Panc1 (cell line): ENCODE measurements at regions not wholly inside any gene's neighbourhood (a gene's known extent, or its start where the extent isn't known, plus 50 kb on each side); places are given as distances from the start of the nearest gene placed in this dataset.

ENCODE experiments used
- ATAC-seq: fragments of 200-7000 bp; cut with Tn5 transposase; 2 replicates; pipeline ENCODE4 v1.9.1; 2020; ENCODE audit warnings: mild to moderate bottlenecking, moderate library complexity
- BruUV-seq: library from RNA; stranded (reverse); fragments of 400-500 nt; replicated peaks from 2 replicates; lab custom pipeline; 2021; lab: Mats Ljungman, UMichigan
- CTCF ChIA-PET: fragments of 300-600 bp; sonication (Branson Sonifier 250); formaldehyde crosslinking; loops from one replicate; lab custom pipeline; 2022; ENCODE audit warnings: antibody characterized with exemption; lab: Charles Lee
- POLR2A ChIA-PET: fragments of 300-600 bp; sonication (Branson Sonifier 250); formaldehyde crosslinking; loops from one replicate; lab custom pipeline; 2022; ENCODE audit warnings: antibody characterized with exemption; lab: Charles Lee
- DNase-seq: peaks from one replicate; pipeline ENCODE4 v3.0.0-alpha.2; 2010; ENCODE audit warnings: low read depth, low spot score
- H3K27ac ChIP-seq: 2 replicates; pipeline ENCODE4 v1.5.1; 2011; ENCODE audit warnings: mild to moderate bottlenecking, low read length, inconsistent platforms
- H3K27me3 ChIP-seq: fragments of 200-500 bp; sonication (Bioruptor generic); 2 replicates; pipeline ENCODE4 v1.6.0; 2014; ENCODE audit warnings: low read length, inconsistent platforms; ENCODE audit not compliant: control insufficient read depth, insufficient read depth
- H3K36me3 ChIP-seq: fragments of 200-500 bp; sonication (Bioruptor generic); 2 replicates; pipeline ENCODE4 v1.5.1; 2014; ENCODE audit warnings: inconsistent platforms, mild to moderate bottlenecking, low read length, moderate library complexity; ENCODE audit not compliant: control insufficient read depth, insufficient read depth
- H3K4me1 ChIP-seq: 2 replicates; pipeline ENCODE4 v1.5.1; 2011; ENCODE audit warnings: inconsistent platforms, mild to moderate bottlenecking, low read length, moderate library complexity; ENCODE audit not compliant: control insufficient read depth, insufficient read depth
- H3K4me3 ChIP-seq, 2 experiments: 2 replicates each; pipeline ENCODE4 v1.5.1; 2011 to 2012; ENCODE audit warnings: low read depth in 2 of 2, low read length in 2 of 2, mild to moderate bottlenecking in 2 of 2, inconsistent platforms in 1 of 2, moderate library complexity in 1 of 2
- H3K9me3 ChIP-seq: fragments of 200-500 bp; sonication (Bioruptor generic); 2 replicates; pipeline ENCODE4 v1.5.1; 2014; ENCODE audit warnings: low read depth, mild to moderate bottlenecking, inconsistent platforms, low read length, moderate library complexity; ENCODE audit not compliant: control insufficient read depth, insufficient read depth
- CTCF ChIP-seq: fragments of 450-650 bp; IDR thresholded peaks from 2 replicates; pipeline ENCODE4 v1.5.1; 2017; ENCODE audit warnings: mild to moderate bottlenecking
- POLR2AphosphoS5 ChIP-seq: IDR thresholded peaks from 2 replicates; pipeline ENCODE4 v1.6.1; 2012; ENCODE audit warnings: mild to moderate bottlenecking, low read depth, low read length, moderate library complexity
- REST ChIP-seq, 2 experiments: IDR thresholded peaks; 2 replicates each; pipeline ENCODE4 v1.6.1; 2011 to 2012; ENCODE audit warnings: low read depth in 2 of 2, control low read depth in 1 of 2, low read length in 1 of 2, mild to moderate bottlenecking in 1 of 2, moderate library complexity in 1 of 2; ENCODE audit not compliant: insufficient read depth in 1 of 2
- SIN3A ChIP-seq: IDR thresholded peaks from 2 replicates; pipeline ENCODE4 v1.6.1; 2012; ENCODE audit warnings: low read depth, mild to moderate bottlenecking, low read length, moderate library complexity, borderline replicate concordance; ENCODE audit not compliant: insufficient read depth
- TCF7L2 ChIP-seq: IDR thresholded peaks from 2 replicates; pipeline ENCODE4 v1.6.1; 2011; ENCODE audit warnings: mild to moderate bottlenecking, low read depth, low read length, inconsistent platforms
- in situ Hi-C: cut with HindIII; loops from 2 replicates; pipeline ENCODE4 v1.10.0; 2016; ENCODE audit warnings: low sequenced_read_pairs, low pct_unique_long_range_greater_than_20kb
- intact Hi-C: fragments of 100-400 bp; cut with micrococcal nuclease; formaldehyde crosslinking; loops from one replicate; pipeline ENCODE4 v1.10.0; 2022; ENCODE audit not compliant: unreplicated experiment

- ChIA-PET POLR2A (interaction anchor here (0.6 kb wide), 1 partner anchor 772 kb away, joined by 8 read pairs; no protein-coding TSS in a partner anchor), CTCF (no interaction called here)
- ATAC-seq (no peak), DNase-seq (no peak)
- Histone ChIP-seq H3K27ac (no peak overlapping the region), H3K9me3 (no peaks in the 10 kb centered on the region), H3K4me3 (no peak overlapping the region), H3K36me3 (no peaks in the 10 kb centered on the region), H3K27me3 (no peaks in the 10 kb centered on the region), H3K4me1 (no peaks in the 10 kb centered on the region)
- no peak for TF ChIP-seq CTCF
- no peak for TF ChIP-seq REST (IDR thresholded peaks at IDR 0.05; ENCODE audit: insufficient read depth in 1 of 2, low read depth in 2 of 2, low read length in 1 of 2)
- no peak for TF ChIP-seq POLR2AphosphoS5
- no peak for TF ChIP-seq SIN3A
- no peak for TF ChIP-seq TCF7L2
- no TSS peak for BruUV-seq
- in situ Hi-C loops = no loop called here
- intact Hi-C loops = no loop called here
Measured at GRCh38 chr9:107898761-107899160, 409.2 kb upstream of the KLF4 start.

DNA sequence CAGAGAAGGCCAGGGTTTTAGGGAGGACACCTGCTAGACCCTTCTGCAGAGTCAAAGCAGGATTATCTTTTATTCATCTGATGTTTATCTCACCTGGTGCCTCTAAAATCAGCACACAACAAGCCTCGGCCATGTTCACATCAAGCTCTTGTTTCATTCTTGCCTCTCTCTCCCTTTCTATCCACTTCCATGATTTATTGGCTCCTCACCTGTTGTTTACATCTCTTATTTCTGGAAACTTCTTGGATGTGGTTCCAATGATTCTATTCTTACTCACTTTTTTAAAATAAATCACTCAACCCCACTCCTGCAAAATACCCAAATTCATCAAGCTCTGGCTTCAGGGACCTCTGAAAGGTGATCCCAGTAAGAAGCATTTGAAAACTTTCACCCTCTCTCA is 407.0 kb upstream of the KLF4 start:
- ATAC-seq (no peak), DNase-seq (no peak)
- in situ Hi-C loops (no loop called here), intact Hi-C loops (no loop called here)
- no TSS peak for BruUV-seq
- no peaks in the 10 kb centered on the region for H3K27me3 ChIP-seq
- no peaks in the 10 kb centered on the region for H3K4me1 ChIP-seq
- no peaks in the 10 kb centered on the region for H3K9me3 ChIP-seq
- no peak overlapping the region for H3K27ac ChIP-seq
- no peak overlapping the region for H3K4me3 ChIP-seq
- POLR2A ChIA-PET = no interaction called here
- TF ChIP-seq TCF7L2 (no peak), CTCF (no peak), SIN3A (no peak), POLR2AphosphoS5 (no peak), REST (IDR thresholded peaks at IDR 0.05; ENCODE audit: insufficient read depth in 1 of 2, low read depth in 2 of 2, low read length in 1 of 2) (no peak)
- no peaks in the 10 kb centered on the region for H3K36me3 ChIP-seq
- CTCF ChIA-PET = no interaction called here
